GM12864 (cell line): ENCODE measurements at regions not wholly inside any gene's neighbourhood (a gene's known extent, or its start where the extent isn't known, plus 50 kb on each side); places are given as distances from the start of the nearest gene placed in this dataset.
"Not testable (repeated sequence)": the region's sequence is repeated elsewhere in the genome, so short reads cannot be mapped to it uniquely, and the experiment has no call there.

Experiments used
- DNase-seq: peaks from one replicate; pipeline ENCODE4 v3.0.0-alpha.2; 2011; ENCODE audit warnings: low read depth
- H3K4me3 ChIP-seq: 2 replicates; pipeline ENCODE4 v1.5.1; 2011; ENCODE audit warnings: mild to moderate bottlenecking, low read depth, low read length, control low read depth
- TF ChIP-seq, protein P1 (sequence below): IDR thresholded peaks from 2 replicates; pipeline ENCODE4 v1.5.1; 2011; ENCODE audit warnings: low read depth, mild to moderate bottlenecking, moderate library complexity, low read length, control low read depth, inconsistent platforms; ENCODE audit errors: missing control alignments

DNA sequence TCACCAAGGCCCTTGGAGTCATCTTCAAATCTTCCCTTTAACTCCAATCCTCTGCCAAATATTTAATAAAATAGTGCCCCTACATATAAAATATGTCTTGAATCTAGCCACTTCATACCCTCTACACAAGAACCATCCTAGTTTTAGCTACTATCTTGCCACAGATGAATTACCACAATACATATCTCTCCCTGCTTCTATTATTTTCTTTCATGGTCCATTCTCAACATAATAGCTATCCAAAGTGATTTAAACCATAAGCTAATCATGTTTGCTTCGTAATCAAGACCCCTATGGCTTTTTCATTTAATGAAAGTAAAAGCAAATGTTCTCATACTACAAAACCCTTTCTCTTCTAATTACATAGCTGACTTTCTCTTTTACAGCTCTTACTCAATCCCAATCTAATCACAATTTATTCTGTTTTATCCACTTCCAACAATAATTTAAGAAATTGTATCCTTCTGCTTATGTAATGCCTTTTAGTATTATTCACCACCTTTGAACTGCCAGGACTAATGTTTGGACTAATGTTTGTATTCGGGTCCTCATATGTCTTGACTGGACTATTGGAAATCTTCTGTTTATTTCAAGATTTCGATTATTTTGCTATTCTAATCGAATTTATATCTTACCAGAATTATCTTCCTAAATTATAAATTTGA, 412.0 kb downstream of the SLITRK1 start:
- no peak overlapping the region for H3K4me3 ChIP-seq
- TF ChIP-seq, protein P1, sequence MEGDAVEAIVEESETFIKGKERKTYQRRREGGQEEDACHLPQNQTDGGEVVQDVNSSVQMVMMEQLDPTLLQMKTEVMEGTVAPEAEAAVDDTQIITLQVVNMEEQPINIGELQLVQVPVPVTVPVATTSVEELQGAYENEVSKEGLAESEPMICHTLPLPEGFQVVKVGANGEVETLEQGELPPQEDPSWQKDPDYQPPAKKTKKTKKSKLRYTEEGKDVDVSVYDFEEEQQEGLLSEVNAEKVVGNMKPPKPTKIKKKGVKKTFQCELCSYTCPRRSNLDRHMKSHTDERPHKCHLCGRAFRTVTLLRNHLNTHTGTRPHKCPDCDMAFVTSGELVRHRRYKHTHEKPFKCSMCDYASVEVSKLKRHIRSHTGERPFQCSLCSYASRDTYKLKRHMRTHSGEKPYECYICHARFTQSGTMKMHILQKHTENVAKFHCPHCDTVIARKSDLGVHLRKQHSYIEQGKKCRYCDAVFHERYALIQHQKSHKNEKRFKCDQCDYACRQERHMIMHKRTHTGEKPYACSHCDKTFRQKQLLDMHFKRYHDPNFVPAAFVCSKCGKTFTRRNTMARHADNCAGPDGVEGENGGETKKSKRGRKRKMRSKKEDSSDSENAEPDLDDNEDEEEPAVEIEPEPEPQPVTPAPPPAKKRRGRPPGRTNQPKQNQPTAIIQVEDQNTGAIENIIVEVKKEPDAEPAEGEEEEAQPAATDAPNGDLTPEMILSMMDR = no peak
- DNase-seq = no peak

DNA sequence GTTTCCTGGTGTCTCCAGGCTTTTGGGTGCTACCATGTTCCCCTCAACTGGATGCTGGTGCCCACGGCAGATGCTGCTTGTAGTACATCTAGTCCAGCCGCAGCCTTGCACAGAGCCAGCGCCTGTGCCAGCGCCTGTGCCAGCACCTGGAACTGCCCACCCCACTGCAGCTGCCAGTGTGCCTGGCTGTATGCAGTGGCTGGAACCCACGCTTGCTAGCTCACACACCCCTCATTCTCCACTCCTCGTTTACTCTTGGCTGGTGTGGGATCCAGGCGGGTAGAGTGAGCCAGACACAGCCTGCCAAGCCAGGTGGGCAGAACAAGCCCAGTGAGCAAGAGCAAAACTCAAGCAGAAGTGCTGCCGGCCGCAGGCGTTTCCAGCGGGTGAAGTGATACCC, 428.6 kb downstream of the SLITRK1 start:
- TF ChIP-seq, protein P1 = no peak
- no peak overlapping the region for H3K4me3 ChIP-seq
- no peak for DNase-seq

DNA sequence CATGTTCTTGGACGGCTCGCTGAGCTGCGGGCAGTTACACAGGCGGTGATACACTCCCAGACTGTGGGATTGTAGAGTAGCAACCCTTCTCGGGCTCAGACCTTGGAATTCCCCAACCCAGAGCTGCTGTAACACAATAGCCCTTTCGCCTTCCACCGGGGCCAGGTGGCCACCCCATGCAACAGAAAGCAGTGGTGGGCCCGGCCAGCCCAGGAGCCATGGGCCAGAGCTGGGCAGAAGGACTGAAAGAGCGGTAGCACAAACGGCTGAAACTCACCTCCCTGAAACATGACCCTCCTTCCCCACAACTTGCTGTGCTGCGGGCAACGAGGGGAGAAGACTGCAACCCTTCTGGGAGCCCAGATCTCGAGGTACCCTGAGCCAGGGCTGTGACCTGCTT, 429.0 kb downstream of the SLITRK1 start:
- DNase-seq = no peak
- no peak overlapping the region for H3K4me3 ChIP-seq
- TF ChIP-seq, protein P1 = no peak

DNA sequence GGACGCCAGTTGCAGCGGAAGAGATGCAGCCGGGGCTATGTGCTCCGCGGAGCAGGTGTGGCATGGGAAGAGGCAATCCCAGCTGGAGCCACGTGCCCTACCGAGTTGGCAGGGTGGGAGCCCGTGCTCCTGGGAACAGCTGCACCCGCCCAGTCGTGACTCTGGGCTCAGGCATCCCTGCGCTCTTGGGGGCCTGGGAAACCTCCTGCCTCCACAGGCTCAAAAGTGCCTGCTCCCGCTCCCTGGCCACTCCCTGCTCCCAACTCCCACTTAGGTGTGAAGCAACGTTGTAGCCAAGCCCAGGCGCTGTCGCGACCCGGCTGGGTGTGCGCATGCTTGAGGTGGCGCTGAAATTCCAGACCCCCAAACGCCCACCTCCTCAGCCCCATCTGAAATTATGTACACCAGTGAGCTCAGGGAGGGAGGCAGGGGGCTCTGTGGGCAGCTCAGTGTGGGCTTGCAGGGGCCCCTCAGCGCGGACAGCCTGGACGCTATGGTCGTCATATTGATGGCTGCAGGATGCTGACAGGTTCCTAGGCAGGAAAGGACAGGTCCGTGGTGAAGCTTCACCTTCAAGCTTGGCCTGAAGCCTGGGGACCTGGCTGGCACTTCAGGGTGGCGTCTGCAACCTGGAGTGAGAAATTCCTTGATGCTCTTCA, 429.9 kb downstream of the SLITRK1 start:
- TF ChIP-seq, protein P1 = no peak
- DNase-seq = no peak
- no peak overlapping the region for H3K4me3 ChIP-seq

DNA sequence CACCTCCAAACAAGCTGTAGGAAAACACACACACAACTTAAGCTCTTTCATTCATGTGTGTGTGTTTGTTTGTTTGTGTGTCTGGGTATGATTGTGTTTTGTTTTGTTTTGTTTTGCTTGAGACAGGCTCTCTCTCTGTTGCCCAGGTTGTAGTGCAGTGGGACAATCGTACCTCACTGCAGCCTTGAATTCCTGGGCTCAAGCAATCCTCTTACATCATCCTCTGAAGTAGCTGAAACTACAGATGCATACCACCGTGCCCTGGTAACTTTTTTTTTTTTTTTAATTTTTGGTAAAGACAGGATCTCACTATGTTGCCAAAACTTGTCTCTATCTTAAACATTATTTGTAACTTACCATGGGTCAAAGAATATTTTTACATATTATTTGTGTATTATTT, 431.7 kb downstream of the SLITRK1 start:
- no peak for DNase-seq
- TF ChIP-seq, protein P1 = no peak
- no peak overlapping the region for H3K4me3 ChIP-seq

DNA sequence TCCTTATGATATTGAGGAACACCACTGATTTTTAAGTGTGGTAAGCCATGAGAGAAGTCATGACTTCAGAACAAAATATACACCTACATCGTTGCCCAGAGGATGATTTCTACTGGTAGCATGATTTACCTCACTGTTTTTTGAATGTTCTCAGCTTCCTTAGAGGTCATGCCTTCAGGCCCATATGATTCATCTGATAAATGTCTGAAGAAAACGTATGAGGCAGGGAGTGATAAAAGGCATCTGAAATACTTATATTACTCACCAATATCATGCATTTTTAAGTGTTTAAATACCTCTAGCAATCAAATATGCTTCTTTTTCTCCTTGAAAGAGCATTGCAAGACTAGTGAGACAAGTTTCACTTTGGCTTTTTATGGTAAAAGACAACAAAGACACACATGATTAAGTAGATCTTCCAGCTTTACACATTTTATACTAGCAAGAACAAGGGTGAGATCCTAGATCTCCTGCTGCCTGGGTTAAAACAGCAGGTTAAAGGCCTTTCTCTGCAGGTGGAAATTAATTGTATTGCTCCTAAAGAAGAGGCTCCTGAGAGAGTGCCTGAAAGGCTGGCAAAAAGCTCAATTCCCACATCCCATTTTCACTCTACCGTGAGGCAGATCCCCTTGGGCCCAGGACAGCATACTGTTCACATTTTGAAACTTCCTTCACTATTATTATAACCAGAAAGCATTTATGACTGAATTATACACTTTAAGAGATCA, 432.4 kb downstream of the SLITRK1 start:
- TF ChIP-seq, protein P1 = no peak
- H3K4me3 ChIP-seq = no peak overlapping the region
- no peak for DNase-seq

DNA sequence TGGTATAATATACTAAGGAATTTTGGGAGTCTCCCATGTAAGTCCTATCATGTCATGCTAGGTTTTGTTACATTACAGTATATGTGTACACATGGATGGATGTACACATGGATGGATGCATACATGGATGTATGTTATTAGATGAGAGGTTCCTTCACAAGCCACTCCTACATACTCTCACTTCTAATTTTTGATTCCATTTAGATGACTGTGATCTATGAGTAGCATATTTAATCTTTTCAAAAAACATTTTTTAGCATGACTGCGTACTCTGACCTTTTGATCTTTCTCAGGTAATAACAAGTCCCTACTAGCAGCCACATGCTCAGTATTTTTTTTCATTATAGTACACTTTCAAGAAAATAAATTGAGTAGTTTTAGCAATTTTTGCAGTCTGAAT, 441.8 kb downstream of the SLITRK1 start:
- H3K4me3 ChIP-seq = no peak overlapping the region
- no peak for DNase-seq
- TF ChIP-seq, protein P1 = no peak

DNA sequence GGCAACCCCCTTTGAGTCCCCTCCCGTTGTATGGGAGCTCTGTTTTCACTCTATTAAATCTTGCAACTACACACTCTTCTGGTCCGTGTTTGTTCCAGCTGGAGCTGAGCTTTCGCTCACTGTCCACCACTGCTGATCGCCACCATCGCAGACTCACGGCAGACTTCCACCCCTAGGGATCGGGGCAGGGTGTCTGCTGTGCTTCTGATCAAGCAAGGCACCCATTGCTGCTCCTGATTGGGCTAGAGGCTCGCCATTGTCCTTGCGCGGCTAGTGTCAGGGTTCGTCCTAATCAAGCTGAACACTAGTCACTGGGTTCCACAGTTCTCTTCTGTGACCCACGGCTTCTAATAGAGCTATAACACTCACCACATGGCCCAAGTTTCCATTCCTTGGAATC, 442.8 kb downstream of the SLITRK1 start:
- H3K4me3 ChIP-seq, DNase-seq: not testable (repeated sequence)
